ENCODE measurements at regions not wholly inside any gene's neighbourhood (a gene's known extent, or its start where the extent isn't known, plus 50 kb on each side); places are given as distances from the start of the nearest gene placed in this dataset.

- no peak overlapping the region for H3K9ac ChIP-seq (ENCODE audit: insufficient read depth in 1 of 2, low read depth in 2 of 2, low read length in 2 of 2)
- no peaks in the 10 kb centered on the region for H3K9me1 ChIP-seq (ENCODE audit: control insufficient read depth, insufficient read depth, low read length)
- 0% methylated on average over 2 of the region's 2 CpGs for WGBS (ENCODE audit: insufficient coverage, low coverage, missing lambda C conversion rate)
- FAIRE-seq (no peak), DNase-seq (ENCODE audit: extremely low read depth in 1 of 4, low spot score in 3 of 4) (no peak), ATAC-seq (no peak)
- H3K27me3 ChIP-seq (ENCODE audit: control insufficient read depth in 2 of 2, insufficient read depth in 2 of 2, low read length in 2 of 2): no peaks in the 10 kb centered on the region
- no peak overlapping the region for H3K27ac ChIP-seq (ENCODE audit: extremely low read depth, low read depth, low read length)
- in situ Hi-C loops (cut with MboI): no loop called here
- no peak overlapping the region for H3K4me3 ChIP-seq
- H3K4me2 ChIP-seq (ENCODE audit: insufficient read depth, low read length): no peak overlapping the region
- H2AFZ ChIP-seq (ENCODE audit: low read depth, low read length): no peak overlapping the region
- no peaks in the 10 kb centered on the region for H3K79me2 ChIP-seq (ENCODE audit: control insufficient read depth, insufficient read depth, low read length)
- no peaks in the 10 kb centered on the region for H4K20me1 ChIP-seq (replicated peaks; ENCODE audit: control insufficient read depth, insufficient read depth, low read length)
- no peaks in the 10 kb centered on the region for H3K36me3 ChIP-seq (ENCODE audit: control insufficient read depth, insufficient read depth, low read length)
- CTCF ChIA-PET (ENCODE audit: low intra/inter-chr PET ratio): no interaction called here
- POLR2A ChIA-PET: no interaction called here
- no peaks in the 10 kb centered on the region for H3K9me3 ChIP-seq (replicated peaks; ENCODE audit: control insufficient read depth, insufficient read depth, low read depth, low read length)
- no TSS peak for BruUV-seq (replicated peaks)
- no peaks in the 10 kb centered on the region for H3K4me1 ChIP-seq (replicated peaks in 1 of 2; ENCODE audit: control insufficient read depth in 2 of 2, insufficient read depth in 2 of 2, low read length in 2 of 2)
- TF ChIP-seq GTF2A2 (tag; IDR thresholded peaks at IDR 0.05): no peak
- TF ChIP-seq PCBP2 (IDR thresholded peaks at IDR 0.05; ENCODE audit: low read depth, low read length, poor library complexity, severe bottlenecking): no peak
- TF ChIP-seq LCOR (CRISPR knock-in tag; IDR thresholded peaks at IDR 0.05): no peak
- no peak for TF ChIP-seq CCNT2 (IDR thresholded peaks at IDR 0.05; ENCODE audit: borderline replicate concordance, extremely low read depth, insufficient read length, low read depth, low read length)
- no peak for TF ChIP-seq KAT7 (CRISPR knock-in tag; IDR thresholded peaks at IDR 0.05; ENCODE audit: borderline replicate concordance)
- no peak for TF ChIP-seq GATA2 (CRISPR knock-in tag; IDR thresholded peaks at IDR 0.05)
- no peak for TF ChIP-seq ZBED1 (IDR thresholded peaks at IDR 0.05)
- TF ChIP-seq FIP1L1 (IDR thresholded peaks at IDR 0.05; ENCODE audit: low read depth, low read length, poor library complexity, severe bottlenecking): no peak
- TF ChIP-seq, protein P1, sequence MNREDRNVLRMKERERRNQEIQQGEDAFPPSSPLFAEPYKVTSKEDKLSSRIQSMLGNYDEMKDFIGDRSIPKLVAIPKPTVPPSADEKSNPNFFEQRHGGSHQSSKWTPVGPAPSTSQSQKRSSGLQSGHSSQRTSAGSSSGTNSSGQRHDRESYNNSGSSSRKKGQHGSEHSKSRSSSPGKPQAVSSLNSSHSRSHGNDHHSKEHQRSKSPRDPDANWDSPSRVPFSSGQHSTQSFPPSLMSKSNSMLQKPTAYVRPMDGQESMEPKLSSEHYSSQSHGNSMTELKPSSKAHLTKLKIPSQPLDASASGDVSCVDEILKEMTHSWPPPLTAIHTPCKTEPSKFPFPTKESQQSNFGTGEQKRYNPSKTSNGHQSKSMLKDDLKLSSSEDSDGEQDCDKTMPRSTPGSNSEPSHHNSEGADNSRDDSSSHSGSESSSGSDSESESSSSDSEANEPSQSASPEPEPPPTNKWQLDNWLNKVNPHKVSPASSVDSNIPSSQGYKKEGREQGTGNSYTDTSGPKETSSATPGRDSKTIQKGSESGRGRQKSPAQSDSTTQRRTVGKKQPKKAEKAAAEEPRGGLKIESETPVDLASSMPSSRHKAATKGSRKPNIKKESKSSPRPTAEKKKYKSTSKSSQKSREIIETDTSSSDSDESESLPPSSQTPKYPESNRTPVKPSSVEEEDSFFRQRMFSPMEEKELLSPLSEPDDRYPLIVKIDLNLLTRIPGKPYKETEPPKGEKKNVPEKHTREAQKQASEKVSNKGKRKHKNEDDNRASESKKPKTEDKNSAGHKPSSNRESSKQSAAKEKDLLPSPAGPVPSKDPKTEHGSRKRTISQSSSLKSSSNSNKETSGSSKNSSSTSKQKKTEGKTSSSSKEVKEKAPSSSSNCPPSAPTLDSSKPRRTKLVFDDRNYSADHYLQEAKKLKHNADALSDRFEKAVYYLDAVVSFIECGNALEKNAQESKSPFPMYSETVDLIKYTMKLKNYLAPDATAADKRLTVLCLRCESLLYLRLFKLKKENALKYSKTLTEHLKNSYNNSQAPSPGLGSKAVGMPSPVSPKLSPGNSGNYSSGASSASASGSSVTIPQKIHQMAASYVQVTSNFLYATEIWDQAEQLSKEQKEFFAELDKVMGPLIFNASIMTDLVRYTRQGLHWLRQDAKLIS (CRISPR knock-in tag; IDR thresholded peaks at IDR 0.05): no peak
- intact Hi-C loops (cut with micrococcal nuclease): no loop called here
Observed at GRCh38 chr1:99115231-99115630, 110.6 kb upstream of the PLPPR5 start.

Data from K562 (cell line).